Epithelial cell of proximal tubule (primary cell): ENCODE measurements at regions not wholly inside any gene's neighbourhood (a gene's known extent, or its start where the extent isn't known, plus 50 kb on each side); places are given as distances from the start of the nearest gene placed in this dataset.

Source experiments
- DNase-seq: peaks from one replicate; pipeline ENCODE4 v3.0.0-alpha.2; 2011; ENCODE audit warnings: low read depth
- H3K4me3 ChIP-seq: 2 replicates; pipeline ENCODE4 v1.5.1; 2011; ENCODE audit warnings: low read depth, mild to moderate bottlenecking, low read length
- CTCF ChIP-seq: conservative IDR thresholded peaks from 2 replicates; pipeline ENCODE4 v1.5.1; 2012; ENCODE audit warnings: low read depth, mild to moderate bottlenecking, low read length

- TF ChIP-seq CTCF = no peak
- no peak overlapping the region for H3K4me3 ChIP-seq
- no peak for DNase-seq
Measured at GRCh38 chr2:19209575-19210341, 148.7 kb downstream of the OSR1 start.

GRCh38 chr2:19208479-19209199, 149.8 kb downstream of the OSR1 start:
- no peak for DNase-seq
- no peak overlapping the region for H3K4me3 ChIP-seq
- TF ChIP-seq CTCF = no peak

- no peak overlapping the region for H3K4me3 ChIP-seq
- no peak for TF ChIP-seq CTCF
- no peak for DNase-seq
Measured at GRCh38 chr2:19207452-19207851, 151.0 kb downstream of the OSR1 start.

DNA sequence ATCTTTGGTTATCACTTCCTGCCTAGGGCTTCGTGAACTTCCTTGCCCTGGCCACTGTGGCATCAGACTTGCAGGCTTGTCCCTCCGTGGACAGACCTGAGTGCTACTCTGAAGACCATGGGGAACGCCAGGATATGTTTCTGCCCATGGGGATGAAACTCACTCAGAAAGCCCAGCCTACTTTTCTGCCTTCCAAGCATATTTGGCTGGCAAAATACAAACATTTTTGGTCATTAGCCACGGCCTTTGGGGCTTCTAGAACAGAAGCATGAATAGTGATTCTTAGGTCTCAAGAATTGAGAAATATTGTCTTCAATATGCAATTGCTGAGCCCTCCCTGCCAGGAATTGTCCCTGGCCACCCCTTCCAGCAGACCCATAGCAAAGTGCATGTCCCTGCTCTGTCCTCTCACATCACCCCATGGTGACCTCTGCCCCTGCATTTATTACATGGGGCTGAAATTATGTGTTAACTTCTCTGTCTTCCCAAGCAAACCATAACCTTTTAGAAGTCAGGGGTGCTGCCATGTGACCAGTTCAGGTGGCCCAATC, 152.4 kb downstream of the OSR1 start:
- H3K4me3 ChIP-seq = no peak overlapping the region
- no peak for TF ChIP-seq CTCF
- DNase-seq = no peak

GRCh38 chr2:19203866-19204265, 154.6 kb downstream of the OSR1 start:
- TF ChIP-seq CTCF = no peak
- no peak overlapping the region for H3K4me3 ChIP-seq

DNA sequence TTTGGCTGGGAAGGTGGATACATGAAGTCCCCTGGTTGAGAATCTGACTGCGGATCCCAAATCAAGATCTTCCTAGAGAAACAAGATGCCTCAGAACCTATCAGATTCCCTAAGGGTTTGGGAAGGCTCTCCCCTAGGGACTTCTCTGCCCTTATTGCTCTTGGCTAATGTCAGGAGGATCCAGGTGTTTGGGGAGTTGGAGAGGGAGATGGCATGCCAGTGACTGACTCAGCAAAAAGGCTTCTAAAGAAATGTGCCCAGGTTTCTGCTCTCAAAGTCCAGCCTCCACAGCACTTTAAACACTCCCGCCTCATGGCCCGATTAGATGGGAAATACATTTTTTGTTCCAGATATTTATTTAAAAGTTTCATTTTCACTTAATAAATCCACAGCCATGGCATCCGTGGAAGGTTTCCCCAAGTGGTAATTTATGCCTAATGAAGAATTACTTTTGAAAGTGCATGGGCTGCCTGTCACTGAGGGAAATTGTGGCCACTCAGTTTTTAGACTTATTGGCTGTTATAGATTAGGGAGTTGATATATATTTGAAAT, 156.4 kb downstream of the OSR1 start:
- H3K4me3 ChIP-seq = no peak overlapping the region
- no peak for TF ChIP-seq CTCF
- DNase-seq = no peak

More at GRCh38 chr2:19203866-19204265, 154.6 kb downstream of the OSR1 start:
- DNase-seq = no peak
